Left colon (tissue), 2 donors: ENCODE measurements at regions not wholly inside any gene's neighbourhood (a gene's known extent, or its start where the extent isn't known, plus 50 kb on each side); places are given as distances from the start of the nearest gene placed in this dataset.

Experiments used
- ATAC-seq: fragments of 200-7000 bp; cut with Tn5 transposase; one replicate; pipeline ENCODE4 v1.9.1; 2020; ENCODE audit warnings: mild to moderate bottlenecking, moderate library complexity
- DNase-seq, 2 donors: peaks; one replicate each; pipeline ENCODE4 v3.0.0-alpha.2; 2020
- intact Hi-C, 2 donors: fragments of 100-400 bp; cut with DNase I in 1 of 2; cut with micrococcal nuclease in 1 of 2; formaldehyde crosslinking; loops; one replicate each; pipeline versions ENCODE4 v1.11.2 to v1.14.0; 2022; cut with DNase I, micrococcal nuclease
- donor health status: DM: no; HTN: no; CAD: no.
- donor health status: DM: yes; HTN: yes; CAD: no.

GRCh38 chr5:77569409-77569808 is 69.1 kb downstream of the OTP start:
- no peak for ATAC-seq
- intact Hi-C loops: no loop called here

GRCh38 chr5:77568555-77568954 is 70.0 kb downstream of the OTP start:
- DNase-seq (no peak), ATAC-seq (no peak)
- intact Hi-C loops: no loop called here

More at GRCh38 chr5:77569409-77569808, 69.1 kb downstream of the OTP start:
- DNase-seq: no peak

- no peak for DNase-seq
- no peak for ATAC-seq
- intact Hi-C loops: no loop called here
These were observed 70.4 kb downstream of the OTP start for GRCh38 chr5:77568082-77568481.

- DNase-seq: peak in 1 of 2 donors; percentile 9
- intact Hi-C loops: no loop called here
- ATAC-seq: no peak
These were observed 71.4 kb upstream of the WDR41 start for GRCh38 chr5:77563475-77563874.

- no peak for ATAC-seq
- intact Hi-C loops: no loop called here
- no peak for DNase-seq
These were observed 69.8 kb upstream of the WDR41 start for GRCh38 chr5:77561965-77562364.

- peak; percentile 51 for ATAC-seq
- intact Hi-C loops: no loop called here
- no peak for DNase-seq
These were observed 68.7 kb upstream of the WDR41 start for GRCh38 chr5:77560677-77561263.

GRCh38 chr5:77558266-77558665 is 66.2 kb upstream of the WDR41 start:
- intact Hi-C loops: no loop called here

GRCh38 chr5:77550406-77550805 is 58.3 kb upstream of the WDR41 start:
- intact Hi-C loops: no loop called here
- DNase-seq (no peak), ATAC-seq (no peak)

More at GRCh38 chr5:77558266-77558665, 66.2 kb upstream of the WDR41 start:
- ATAC-seq: no peak
- no peak for DNase-seq

GRCh38 chr5:77545285-77545684 is 53.2 kb upstream of the WDR41 start:
- DNase-seq (no peak), ATAC-seq (no peak)
- intact Hi-C loops: no loop called here
